HG02571 (cell line): ENCODE measurements at regions not wholly inside any gene's neighbourhood (a gene's known extent, or its start where the extent isn't known, plus 50 kb on each side); places are given as distances from the start of the nearest gene placed in this dataset.

ENCODE experiments used
- ATAC-seq: cut with Tn5 transposase; IDR thresholded peaks from one replicate; pipeline ENCODE4 v1.9.1; 2021; ENCODE audit warnings: mild to moderate bottlenecking, moderate library complexity; ENCODE audit not compliant: unreplicated experiment

DNA sequence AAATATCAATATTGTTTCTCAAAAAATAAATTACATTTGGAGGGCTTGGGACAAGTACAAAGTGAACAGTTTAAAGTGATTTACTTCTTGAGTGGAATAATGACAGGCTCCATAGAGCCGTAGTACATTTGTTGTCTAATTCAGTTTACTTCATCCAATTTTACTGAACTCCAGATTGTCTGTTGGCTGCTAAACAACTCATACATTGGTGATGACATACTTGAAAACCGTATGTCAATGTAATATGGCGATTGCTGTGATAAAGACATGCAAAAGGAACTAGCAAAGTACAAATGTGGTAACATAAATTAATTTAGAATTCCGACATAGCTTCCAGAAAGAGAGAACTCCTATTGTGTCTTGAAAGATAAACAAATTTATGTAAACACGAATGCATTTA lies 1197.5 kb upstream of the CDH18 start:
- no peak for ATAC-seq

DNA sequence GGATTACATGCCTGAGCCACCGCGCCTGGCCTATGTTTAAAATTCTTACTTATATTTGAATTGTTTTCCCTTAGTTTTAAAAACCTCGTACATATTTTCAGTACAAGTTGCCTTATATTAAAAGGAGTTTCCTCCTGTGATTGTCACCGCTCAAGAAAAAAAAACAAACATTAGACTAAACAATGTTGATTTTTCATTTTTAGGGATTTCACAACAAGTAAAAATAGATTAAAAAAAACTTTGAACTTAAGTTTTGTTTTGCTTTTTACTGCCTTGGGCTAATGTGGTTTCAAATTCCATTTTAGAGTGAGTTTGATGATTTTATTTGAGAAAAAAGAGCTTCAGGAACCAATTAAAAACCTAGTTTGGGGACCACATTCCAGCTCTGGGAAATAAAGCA lies 1196.6 kb upstream of the CDH18 start:
- no peak for ATAC-seq

DNA sequence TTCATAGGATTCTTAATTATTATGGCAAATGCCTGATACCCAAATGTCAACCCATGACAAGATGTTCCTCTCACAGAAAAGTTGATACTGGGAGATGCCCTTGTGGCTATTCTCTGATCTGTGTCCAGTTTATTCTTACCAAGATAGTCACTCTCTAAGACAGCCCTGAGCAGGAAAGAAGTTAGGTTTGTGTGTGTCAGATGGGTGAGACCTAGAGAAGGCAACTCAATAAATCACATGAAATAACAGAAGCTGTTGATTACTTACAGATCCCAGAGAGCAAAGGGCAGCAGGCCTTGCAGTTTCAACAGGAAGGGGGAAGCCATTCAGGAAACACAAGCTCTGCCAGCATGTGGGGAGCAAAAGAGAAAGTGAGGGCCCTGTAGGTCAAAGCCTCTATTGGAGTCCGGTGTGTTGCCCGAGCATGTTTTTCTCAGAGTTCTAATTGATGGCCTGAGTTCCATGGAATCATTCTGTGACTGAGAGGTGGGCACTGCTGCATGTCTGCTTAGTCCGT lies 1193.7 kb upstream of the CDH18 start:
- no peak for ATAC-seq

DNA sequence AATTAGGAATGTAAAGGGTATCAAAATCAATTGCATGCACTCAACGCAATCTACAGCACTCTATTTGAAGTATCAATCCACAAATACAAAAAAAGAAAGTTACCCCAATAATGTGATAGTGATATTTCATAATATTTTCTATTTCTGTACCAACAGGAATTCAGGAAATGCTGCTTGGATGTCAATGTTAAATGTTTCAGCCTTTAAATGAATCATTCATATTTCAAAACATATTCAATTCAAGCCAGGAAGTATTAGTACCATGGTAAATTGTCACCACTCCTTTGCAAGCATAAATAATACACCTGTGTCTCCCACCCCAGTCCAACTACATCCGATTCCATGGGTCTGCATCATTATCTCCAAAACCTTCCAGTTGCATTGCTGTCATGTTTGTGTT lies 1185.5 kb upstream of the CDH18 start:
- no peak for ATAC-seq

DNA sequence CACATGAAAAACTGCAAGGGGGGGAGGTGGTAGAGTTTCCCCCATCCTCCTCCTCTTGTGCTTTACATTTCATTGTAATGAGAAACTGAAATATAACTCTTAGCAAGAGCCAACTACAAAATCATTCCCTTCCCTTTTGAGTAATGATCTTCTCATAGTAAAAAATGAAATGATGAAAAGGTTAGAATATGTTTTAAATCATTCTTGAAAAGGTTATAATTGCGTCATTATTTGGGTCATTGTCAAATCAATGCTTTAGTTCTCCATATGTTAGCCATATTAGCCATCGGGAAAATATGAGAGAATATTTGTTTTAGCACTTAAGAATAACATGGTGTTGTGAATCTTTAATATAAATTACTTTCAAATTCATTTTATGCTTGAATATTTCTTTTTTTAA lies 1185.0 kb upstream of the CDH18 start:
- no peak for ATAC-seq

DNA sequence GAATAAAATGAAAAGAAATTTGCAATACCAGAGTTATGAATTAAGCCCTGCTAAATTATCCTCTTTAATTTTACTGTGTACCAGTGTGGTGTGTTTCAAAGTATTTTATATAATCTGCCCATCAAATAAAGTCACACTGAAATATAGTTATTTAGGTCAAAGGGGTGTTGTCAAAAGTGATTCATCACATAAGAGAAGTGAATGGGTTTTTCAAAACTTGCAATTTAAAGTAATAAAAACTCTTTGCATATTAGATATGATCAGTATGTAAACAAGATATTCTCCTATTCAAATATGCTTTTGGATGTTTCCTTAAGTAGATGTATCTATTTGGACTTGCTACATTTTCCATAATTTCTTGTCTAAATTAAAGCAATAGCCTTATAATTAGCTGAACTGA lies 1183.0 kb upstream of the CDH18 start:
- no peak for ATAC-seq

DNA sequence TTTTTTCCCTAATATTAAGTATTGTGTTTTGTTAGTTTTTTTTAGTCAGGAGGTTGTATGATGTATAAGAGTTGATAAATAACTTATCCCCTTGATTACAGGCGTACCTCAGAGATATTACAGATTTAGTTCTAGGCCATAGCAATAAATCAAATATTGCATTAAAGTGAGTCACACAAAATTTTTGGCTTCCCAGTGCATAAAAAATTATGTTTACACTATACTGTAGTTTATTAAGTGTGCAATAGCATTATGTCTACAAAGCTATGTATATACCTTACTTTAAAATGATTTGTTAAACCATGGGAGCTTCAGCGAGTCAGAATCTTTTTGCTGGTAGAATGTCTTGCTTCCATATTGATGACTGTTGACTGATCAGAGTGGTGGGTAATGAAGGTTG lies 1180.6 kb upstream of the CDH18 start:
- no peak for ATAC-seq

DNA sequence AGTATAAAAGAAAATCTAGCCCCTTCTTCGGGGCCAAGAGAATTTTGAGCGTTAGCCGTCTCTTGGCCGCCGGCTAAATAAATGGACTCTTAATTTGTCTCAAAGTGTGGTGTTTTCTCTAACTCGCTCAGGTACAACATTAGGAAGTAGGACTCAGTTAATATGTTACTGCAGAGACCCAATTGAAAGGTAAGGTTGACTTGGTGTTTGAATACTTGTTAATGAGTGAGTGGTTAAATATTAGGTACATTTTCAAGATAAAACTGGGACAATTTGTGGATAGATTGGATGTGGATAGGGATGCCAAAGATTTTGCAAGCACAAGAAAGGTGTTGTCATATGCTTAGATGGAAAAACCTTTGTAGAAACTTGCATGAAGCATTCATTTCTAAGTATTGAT lies 1177.3 kb upstream of the CDH18 start:
- ATAC-seq, result no peak

DNA sequence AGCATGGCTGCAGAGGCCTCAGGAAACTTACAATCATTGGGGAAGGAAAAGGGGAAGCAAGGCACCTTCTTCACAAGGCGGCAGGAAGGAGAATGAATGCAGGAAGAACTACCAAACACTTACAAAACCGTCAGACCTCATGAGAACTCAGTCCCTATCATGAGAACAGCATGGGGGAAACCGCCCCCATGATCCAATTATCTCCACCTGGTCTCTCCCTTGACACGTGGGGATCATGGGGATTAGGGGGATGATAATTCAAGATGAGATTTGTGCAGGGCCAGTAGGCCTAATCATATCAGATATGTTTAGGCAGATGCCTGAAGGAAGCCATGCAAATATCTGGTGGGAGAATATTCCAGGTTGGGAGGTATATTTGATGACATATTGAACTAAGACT lies 1176.4 kb upstream of the CDH18 start:
- no peak for ATAC-seq

DNA sequence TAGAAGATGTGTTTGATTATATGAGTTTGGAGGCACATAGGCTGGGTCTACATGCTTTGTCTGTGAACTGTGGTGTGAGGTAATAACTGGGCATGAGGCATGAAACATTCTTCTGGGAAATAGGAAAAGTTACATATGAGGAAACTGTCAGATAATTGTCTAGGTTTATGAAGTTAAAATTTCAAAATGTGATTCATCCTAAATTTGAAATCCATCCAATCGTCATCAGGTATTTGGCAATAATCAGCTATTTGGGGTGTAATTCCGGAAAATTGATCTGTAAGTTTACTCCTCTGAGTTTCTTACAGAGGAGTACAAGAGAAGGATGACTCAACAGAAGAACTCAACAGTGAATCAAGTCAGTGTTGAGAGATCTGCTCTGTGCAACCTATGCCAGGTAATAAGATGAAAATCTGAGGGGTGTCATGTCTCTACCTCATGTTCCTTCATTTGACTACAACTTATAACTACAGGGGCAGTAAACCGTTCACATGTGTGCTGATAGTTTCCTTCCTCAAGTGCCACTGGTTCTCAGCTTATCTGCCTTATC lies 1171.6 kb upstream of the CDH18 start:
- no peak for ATAC-seq

DNA sequence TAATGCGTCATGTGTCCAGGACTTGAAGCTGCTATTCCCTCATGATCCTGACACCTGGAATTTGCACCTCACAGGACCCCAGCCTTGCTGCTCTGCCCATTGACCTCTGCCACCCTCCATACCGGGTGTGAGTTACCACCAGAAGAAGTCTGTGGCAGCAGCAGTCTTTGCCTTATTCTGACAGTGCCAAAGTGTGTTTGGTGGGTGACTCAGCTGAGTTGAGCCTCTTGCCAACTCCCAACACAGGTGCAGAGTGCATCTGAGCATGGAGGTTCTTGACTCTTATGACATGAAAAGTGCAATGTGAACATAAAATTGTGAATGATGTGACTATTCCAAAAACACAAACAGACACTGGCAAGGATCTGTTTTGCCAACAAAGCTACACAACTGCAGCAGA lies 1166.5 kb upstream of the CDH18 start:
- no peak for ATAC-seq

DNA sequence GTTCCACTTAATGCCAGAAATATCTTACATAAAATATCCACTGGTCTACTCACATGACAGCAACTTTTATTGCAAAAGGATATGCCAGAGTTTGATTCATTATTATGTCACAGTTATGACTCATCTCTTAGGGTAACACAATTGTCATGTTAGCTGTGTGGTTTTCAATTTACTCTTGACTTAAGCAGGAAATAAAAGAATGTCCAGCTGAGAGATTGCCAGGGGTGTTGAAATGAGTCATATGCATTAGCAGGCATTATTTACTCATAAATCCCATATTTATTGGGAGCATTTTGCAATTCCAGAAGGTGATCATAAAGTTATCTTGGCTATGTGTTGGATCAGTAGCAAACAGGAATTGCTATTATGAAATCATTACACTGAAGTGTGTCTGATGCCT lies 1164.6 kb upstream of the CDH18 start:
- ATAC-seq, result no peak

DNA sequence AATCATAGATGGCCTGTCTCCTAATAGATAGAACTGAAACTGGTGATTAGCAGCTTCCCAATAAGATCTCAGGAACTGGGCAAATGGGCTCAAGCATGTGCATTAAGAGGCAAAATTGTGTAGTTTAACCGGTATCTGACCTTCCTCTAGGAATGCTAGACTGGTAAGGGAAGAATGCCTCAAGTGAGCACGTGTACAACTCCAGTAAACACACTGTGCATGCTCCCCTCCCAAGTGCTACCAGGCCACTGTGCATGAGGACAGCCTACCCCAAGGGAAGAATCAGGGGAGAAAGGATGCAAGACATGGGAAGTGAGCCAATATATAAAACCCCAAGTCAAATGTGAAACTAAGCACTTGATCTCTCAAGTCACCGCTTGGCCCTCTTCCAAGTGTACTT lies 1157.4 kb upstream of the CDH18 start:
- no peak for ATAC-seq

DNA sequence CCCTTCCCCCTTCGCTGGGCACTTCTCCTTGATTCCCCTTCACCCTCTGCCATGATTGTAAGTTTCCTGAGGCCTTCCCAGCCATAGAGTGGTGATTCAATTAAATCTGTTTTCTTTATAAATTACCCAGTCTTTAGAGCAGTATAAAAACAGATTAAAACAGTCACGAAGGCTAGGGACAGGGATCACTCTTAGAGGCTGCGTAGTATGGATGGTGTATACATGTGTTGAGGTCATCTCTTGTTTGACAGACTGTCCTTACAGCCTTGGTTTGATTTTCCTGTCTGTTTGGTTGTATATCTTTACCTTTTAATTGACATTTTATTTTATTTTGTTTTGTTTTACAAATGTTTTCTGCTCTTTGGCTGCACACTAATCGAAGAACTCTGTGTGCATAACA lies 1155.7 kb upstream of the CDH18 start:
- no peak for ATAC-seq

DNA sequence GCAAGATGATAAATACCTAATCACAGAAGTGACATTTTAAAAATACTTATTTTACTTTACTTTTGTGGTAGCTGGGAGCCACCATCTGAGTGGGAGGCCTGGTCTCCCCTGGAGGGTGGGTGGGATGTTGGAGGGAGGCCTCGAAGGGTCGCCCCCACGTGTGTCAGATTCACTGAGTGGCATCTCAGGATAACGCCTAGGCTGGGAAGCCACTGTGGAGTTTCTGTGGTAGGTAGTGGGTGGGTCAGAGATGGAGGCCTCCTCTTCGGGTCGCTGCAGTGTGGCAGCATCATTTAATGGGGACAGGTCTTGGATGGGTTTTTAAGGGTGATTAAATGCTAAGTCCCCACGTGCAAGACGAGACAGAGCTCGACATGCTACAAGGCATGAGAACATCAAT lies 1154.8 kb upstream of the CDH18 start:
- no peak for ATAC-seq

DNA sequence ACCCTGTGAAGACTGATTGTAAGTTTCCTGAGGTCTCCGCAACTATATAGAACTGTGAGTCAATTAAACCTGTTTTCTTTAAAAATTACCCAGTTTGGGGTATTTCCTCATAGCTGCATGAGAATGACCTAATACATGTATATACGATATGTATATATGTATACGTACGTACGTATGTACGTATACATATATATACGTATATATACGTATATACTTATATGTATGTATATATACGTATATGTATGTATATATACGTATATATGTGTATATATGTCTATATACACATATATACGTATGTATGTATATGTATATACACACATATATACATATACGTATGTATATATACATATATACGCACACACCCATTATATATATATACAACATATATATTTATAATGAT lies 1153.0 kb upstream of the CDH18 start:
- no peak for ATAC-seq

DNA sequence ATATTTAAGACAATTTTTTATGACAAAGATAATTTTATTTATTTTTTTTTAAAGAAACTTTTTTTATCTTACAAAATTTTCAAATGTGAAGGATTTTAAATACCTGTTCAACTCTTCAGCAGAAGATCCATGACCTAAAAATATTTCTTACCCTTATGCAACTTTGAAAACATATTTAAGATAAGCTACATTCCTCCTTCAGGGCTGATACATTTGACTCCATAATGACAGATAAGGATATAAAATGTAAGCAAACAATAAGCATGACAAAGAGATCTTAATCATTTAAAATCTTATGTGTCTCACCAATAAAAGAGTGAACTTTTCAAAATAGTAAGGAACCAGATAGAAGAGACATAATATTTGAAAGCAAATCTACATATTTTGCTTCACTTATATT lies 1138.2 kb upstream of the CDH18 start:
- ATAC-seq, result no peak

DNA sequence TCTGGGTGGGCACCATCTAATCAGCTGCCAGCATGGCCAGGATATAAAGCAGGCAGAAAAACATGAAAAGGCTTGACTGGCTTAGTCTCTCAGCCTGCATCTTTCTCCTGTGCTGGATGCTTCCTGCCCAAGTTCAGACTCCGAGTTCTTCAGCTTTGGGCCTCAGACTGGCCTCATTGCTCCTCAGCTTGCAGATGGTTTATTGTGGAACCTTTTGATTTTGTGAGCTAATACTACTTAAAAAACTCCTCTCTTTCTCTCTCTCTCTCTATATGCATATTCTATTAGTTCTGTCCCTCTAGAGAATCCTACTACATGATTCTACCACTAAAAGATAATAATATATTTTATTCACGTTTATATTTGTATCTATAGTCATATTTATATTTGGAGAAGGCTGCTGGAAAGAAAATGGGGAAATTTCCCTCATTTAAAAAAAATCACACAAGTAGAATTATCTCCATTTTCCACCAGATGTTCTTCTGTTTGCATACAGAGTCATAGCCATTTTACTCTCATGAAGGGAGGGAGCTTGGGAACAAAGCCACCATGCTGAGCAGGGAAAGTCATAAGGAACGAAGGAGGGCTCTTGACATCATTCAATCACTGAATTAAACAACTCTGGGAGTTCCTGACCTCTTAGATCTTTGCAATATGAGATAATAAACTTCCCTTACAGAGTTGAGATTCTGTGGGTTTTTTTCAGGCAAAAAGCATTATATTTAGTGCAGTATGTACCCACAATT lies 1137.4 kb upstream of the CDH18 start:
- ATAC-seq, result no peak

DNA sequence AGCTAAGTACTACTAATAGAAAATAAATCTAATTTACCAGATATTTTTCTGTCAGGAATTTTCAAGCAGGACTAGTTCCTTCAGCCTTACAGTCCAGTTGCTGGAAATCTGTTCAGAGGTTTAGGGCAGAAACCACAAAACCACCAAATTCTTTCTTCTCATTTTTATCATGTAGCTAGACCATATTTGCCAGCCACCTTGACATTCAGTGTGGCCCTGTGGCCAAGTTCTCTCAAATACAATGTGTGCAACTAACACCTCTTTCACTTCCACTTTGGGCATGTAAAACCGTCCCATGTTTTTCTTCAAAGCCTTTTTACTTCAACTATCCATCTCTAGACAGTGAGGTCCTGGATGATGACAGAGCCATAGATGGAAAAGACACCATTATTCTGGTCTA lies 1133.2 kb upstream of the CDH18 start:
- ATAC-seq, result no peak

DNA sequence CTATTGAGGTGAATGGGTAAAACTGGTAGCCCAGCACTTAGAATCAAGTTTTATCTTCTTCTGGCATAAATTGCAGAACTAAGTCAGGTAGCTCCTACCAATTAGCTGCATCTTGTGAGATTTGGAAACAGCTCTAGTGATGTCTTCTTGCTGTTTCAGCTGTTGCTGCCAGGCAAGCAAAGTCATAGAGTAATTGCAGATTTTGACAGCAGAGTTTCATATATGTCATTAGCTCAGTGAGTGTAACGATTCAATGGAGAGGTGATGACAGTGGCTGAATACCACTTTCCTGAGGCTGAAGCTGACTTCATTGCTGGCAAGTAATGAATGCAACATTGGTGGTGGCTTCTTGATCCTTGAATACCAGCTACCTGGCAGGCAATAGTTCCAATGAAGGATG lies 1109.7 kb upstream of the CDH18 start:
- no peak for ATAC-seq

DNA sequence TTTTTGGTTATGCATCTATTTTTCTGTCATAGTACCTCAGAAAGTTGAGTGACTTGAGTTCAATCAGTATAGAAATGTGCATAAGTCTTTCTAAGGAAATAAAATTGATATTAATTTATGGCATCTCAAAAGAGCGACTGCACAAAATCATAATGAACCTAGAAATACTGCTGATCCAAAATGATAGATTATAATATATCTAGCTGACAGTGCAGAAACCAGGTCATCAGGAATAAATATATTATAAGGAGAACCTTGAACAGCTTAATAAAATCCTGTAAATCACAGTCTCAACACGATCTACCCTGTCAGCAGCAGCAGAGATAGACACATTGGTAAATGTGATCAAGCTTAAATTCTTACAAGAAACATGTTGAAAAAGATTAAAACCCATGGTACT lies 1106.6 kb upstream of the CDH18 start:
- no peak for ATAC-seq

DNA sequence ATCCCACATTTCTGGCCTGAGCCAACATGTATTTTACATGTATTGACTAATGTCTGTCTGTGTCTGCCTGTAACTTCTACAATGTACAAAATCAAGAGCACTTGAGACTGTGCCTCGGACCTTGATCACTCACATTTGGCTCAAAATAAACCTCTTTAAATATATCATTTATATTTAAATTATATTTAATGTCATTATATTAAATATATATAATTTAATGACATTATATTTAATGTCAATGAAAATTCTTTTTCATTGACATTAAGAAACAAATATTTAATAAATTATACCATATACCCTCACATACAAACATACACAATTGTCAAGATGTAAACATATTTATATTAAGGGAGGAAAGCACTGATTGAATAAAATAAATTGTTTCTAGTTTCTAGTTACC lies 1099.8 kb upstream of the CDH18 start:
- ATAC-seq, result no peak

DNA sequence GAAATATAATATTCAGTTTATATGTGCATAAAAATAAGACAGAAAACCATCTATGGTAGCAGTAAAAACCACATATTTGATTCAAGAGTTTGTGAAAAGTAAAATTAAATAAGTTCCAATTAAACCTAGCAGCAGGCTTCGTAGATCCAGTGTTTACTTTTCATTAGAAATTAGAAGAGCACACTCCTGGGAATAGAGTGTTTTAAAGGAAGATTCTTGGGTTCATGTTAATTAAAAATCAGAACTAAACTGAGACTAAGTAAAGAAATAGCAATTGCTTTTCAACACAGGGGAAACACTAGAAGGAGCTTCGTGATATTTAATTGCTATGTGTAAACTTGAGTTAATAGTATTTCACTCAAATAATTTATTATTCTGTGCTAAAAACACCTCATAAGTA lies 1097.8 kb upstream of the CDH18 start:
- no peak for ATAC-seq
